H9 (cell line): ENCODE measurements at regions not wholly inside any gene's neighbourhood (a gene's known extent, or its start where the extent isn't known, plus 50 kb on each side); places are given as distances from the start of the nearest gene placed in this dataset.
A peak's percentile ranks its signal among the peaks of the same experiment; 100 is the strongest.

Experiments used
- DNase-seq: peaks from one replicate; pipeline ENCODE4 v3.0.0-alpha.2; 2017
- H2AFZ ChIP-seq: one replicate; pipeline ENCODE4 v1.6.1; 2013; ENCODE audit warnings: mild to moderate bottlenecking, low read length, control low read depth, moderate library complexity
- H2AK5ac ChIP-seq: 2 replicates; pipeline ENCODE4 v1.6.1; 2013; ENCODE audit warnings: low read length, control low read depth, mixed read lengths; ENCODE audit not compliant: insufficient read length
- H2BK120ac ChIP-seq: one replicate; pipeline ENCODE4 v1.6.1; 2013; ENCODE audit warnings: low read depth, mild to moderate bottlenecking, low read length, control low read depth, inconsistent platforms; ENCODE audit not compliant: poor library complexity, severe bottlenecking
- H2BK12ac ChIP-seq: 2 replicates; pipeline ENCODE4 v1.6.1; 2013; ENCODE audit warnings: low read length, control low read depth, mixed read lengths, low read depth; ENCODE audit not compliant: insufficient read length
- H2BK15ac ChIP-seq: 2 replicates; pipeline ENCODE4 v1.6.1; 2013; ENCODE audit warnings: low read depth, low read length, control low read depth
- H2BK20ac ChIP-seq: one replicate; pipeline ENCODE4 v1.6.1; 2013; ENCODE audit warnings: low read depth, mild to moderate bottlenecking, low read length, control low read depth, inconsistent platforms; ENCODE audit not compliant: poor library complexity, severe bottlenecking
- H2BK5ac ChIP-seq: 2 replicates; pipeline ENCODE4 v1.6.1; 2013; ENCODE audit warnings: low read length, control low read depth, mixed read lengths; ENCODE audit not compliant: insufficient read length
- H3K14ac ChIP-seq: 2 replicates; pipeline ENCODE4 v1.6.1; 2013; ENCODE audit warnings: low read length, control low read depth; ENCODE audit not compliant: insufficient read depth
- H3K18ac ChIP-seq: 2 replicates; pipeline ENCODE4 v1.6.1; 2013; ENCODE audit warnings: low read depth, mild to moderate bottlenecking, mixed read lengths, low read length, control low read depth; ENCODE audit not compliant: insufficient read length
- H3K23ac ChIP-seq: 2 replicates; pipeline ENCODE4 v1.6.1; 2013; ENCODE audit warnings: low read length, control low read depth, mixed read lengths, low read depth; ENCODE audit not compliant: insufficient read length
- H3K23me2 ChIP-seq: 2 replicates; pipeline ENCODE4 v1.6.1; 2013; ENCODE audit warnings: low read depth, mild to moderate bottlenecking, mixed read lengths, low read length, control low read depth; ENCODE audit not compliant: insufficient read length, poor library complexity, severe bottlenecking
- H3K27ac ChIP-seq: 2 replicates; pipeline ENCODE4 v1.5.1; 2013; ENCODE audit warnings: low read length, control low read depth, mixed read lengths, low read depth; ENCODE audit not compliant: insufficient read length
- H3K27me3 ChIP-seq: 2 replicates; pipeline ENCODE4 v1.6.1; 2013; ENCODE audit warnings: low read length, control low read depth, inconsistent platforms; ENCODE audit not compliant: insufficient read depth
- H3K4ac ChIP-seq: 2 replicates; pipeline ENCODE4 v1.6.1; 2013; ENCODE audit warnings: low read depth, mild to moderate bottlenecking, control low read depth, inconsistent platforms, low read length, moderate library complexity
- H3K4me1 ChIP-seq: 2 replicates; pipeline ENCODE4 v1.6.1; 2013; ENCODE audit warnings: low read length, control low read depth, inconsistent platforms; ENCODE audit not compliant: insufficient read depth
- H3K4me2 ChIP-seq: 2 replicates; pipeline ENCODE4 v1.6.1; 2013; ENCODE audit warnings: low read length, control low read depth, mixed read lengths; ENCODE audit not compliant: insufficient read length, insufficient read depth
- H3K56ac ChIP-seq: 2 replicates; pipeline ENCODE4 v1.6.1; 2013; ENCODE audit warnings: low read depth, mild to moderate bottlenecking, mixed read lengths, low read length, control low read depth; ENCODE audit not compliant: insufficient read length
- H3K79me1 ChIP-seq: 2 replicates; pipeline ENCODE4 v1.6.1; 2013; ENCODE audit warnings: low read depth, mild to moderate bottlenecking, moderate library complexity, low read length, control low read depth, inconsistent platforms; ENCODE audit not compliant: insufficient read depth, poor library complexity, severe bottlenecking
- H3K79me2 ChIP-seq: 2 replicates; pipeline ENCODE4 v1.6.1; 2013; ENCODE audit warnings: low read length, control low read depth, inconsistent platforms; ENCODE audit not compliant: insufficient read depth
- H3K9ac ChIP-seq: 2 replicates; pipeline ENCODE4 v1.6.1; 2013; ENCODE audit warnings: low read length, control low read depth, mixed read lengths; ENCODE audit not compliant: insufficient read length; ENCODE audit errors: extremely low read depth
- H3K9me3 ChIP-seq: one replicate; pipeline ENCODE4 v1.6.1; 2013; ENCODE audit warnings: low read depth, low read length, inconsistent platforms; ENCODE audit not compliant: control insufficient read depth
- H3T11ph ChIP-seq: one replicate; pipeline ENCODE4 v1.6.1; 2013; ENCODE audit warnings: mild to moderate bottlenecking, low read length, control low read depth, inconsistent platforms
- H4K20me1 ChIP-seq: one replicate; pipeline ENCODE4 v1.6.1; 2013; ENCODE audit not compliant: control insufficient read depth, insufficient read length, insufficient read depth
- H4K5ac ChIP-seq: 2 replicates; pipeline ENCODE4 v1.6.1; 2013; ENCODE audit warnings: low read depth, mild to moderate bottlenecking, mixed read lengths, low read length, control low read depth; ENCODE audit not compliant: insufficient read length
- H4K8ac ChIP-seq: replicated peaks from 2 replicates; pipeline ENCODE4 v1.6.1; 2013; ENCODE audit warnings: low read length, control low read depth, mixed read lengths, low read depth; ENCODE audit not compliant: insufficient read length
- H4K91ac ChIP-seq: 2 replicates; pipeline ENCODE4 v1.6.1; 2013; ENCODE audit warnings: low read depth, mild to moderate bottlenecking, moderate library complexity, mixed read lengths, low read length, control low read depth; ENCODE audit not compliant: insufficient read length
- H3K27ac Mint-ChIP-seq, 3 experiments: 2 replicates in 2 of 3; 3 replicates in 1 of 3; pipeline ENCODE4 v1.8.0; 2020 to 2021; ENCODE audit warnings: mixed read lengths in 3 of 3, mild to moderate bottlenecking in 1 of 3, moderate library complexity in 1 of 3
- H3K27me3 Mint-ChIP-seq: 2 replicates; pipeline ENCODE4 v1.8.0; 2021; ENCODE audit warnings: low read depth, mild to moderate bottlenecking, moderate library complexity, mixed read lengths
- H3K36me3 Mint-ChIP-seq, 3 experiments: 2 replicates in 2 of 3; 3 replicates in 1 of 3; pipeline ENCODE4 v1.8.0; 2020 to 2021; ENCODE audit warnings: low read depth in 3 of 3, mixed read lengths in 3 of 3; ENCODE audit not compliant: insufficient read depth in 1 of 3
- H3K4me1 Mint-ChIP-seq, 2 experiments: 2 replicates each; pipeline ENCODE4 v1.8.0; 2020; ENCODE audit warnings: mixed read lengths in 2 of 2
- H3K4me3 Mint-ChIP-seq, 2 experiments: 2 replicates in 1 of 2; 3 replicates in 1 of 2; pipeline ENCODE4 v1.8.0; 2020 to 2021; ENCODE audit warnings: mild to moderate bottlenecking in 2 of 2, mixed read lengths in 2 of 2, moderate library complexity in 1 of 2
- H3K9me3 Mint-ChIP-seq, 2 experiments: 2 replicates in 1 of 2; 3 replicates in 1 of 2; pipeline ENCODE4 v1.8.0; 2020; ENCODE audit warnings: mild to moderate bottlenecking in 2 of 2, mixed read lengths in 2 of 2, moderate library complexity in 1 of 2
- WGBS: extraction: QIAGEN DNeasy Blood & Tissue Kit; methylation state at CpG from one replicate; pipeline ENCODE4 v1.1.7; 2013; ENCODE audit warnings: missing lambda C conversion rate, low lambda C conversion rate, mixed read lengths; ENCODE audit not compliant: insufficient read length; ENCODE audit errors: extremely low coverage; 5-methylcytosine and 5-hydroxymethylcytosine counted together
- TF ChIP-seq, protein P1 (sequence below): fragments of 200-600 bp; sonication (generic); conservative IDR thresholded peaks from 3 replicates; pipeline ENCODE4 v1.8.0; 2021; ENCODE audit warnings: antibody characterized with exemption, mild to moderate bottlenecking

- Histone ChIP-seq H3K79me1 (no peaks in the 10 kb centered on the region), H3K18ac (no peak overlapping the region), H2BK120ac (no peak overlapping the region), H4K8ac (no peak overlapping the region), H3K79me2 (no peaks in the 10 kb centered on the region), H3T11ph (no peak overlapping the region), H3K4me1 (no peaks in the 10 kb centered on the region), H4K20me1 (no peaks in the 10 kb centered on the region), H2AFZ (no peak overlapping the region), H3K9ac (no peak overlapping the region), H2BK20ac (no peak overlapping the region), H3K27ac (no peak overlapping the region), H2BK15ac (no peak overlapping the region), H2BK12ac (no peak overlapping the region), H3K27me3 (no peaks in the 10 kb centered on the region), H3K56ac (no peak overlapping the region), H3K4me2 (no peak overlapping the region), H3K14ac (no peak overlapping the region), H2AK5ac (no peak overlapping the region), H3K23me2 (no peaks in the 10 kb centered on the region), H4K91ac (no peak overlapping the region), H3K4ac (no peak overlapping the region), H2BK5ac (no peak overlapping the region), H3K9me3 (no peaks in the 10 kb centered on the region), H3K23ac (no peak overlapping the region), H4K5ac (no peak overlapping the region)
- no CpG with 5 or more reads among the region's 10 CpGs for WGBS
- Mint-ChIP-seq H3K27me3 (no peaks in the 10 kb centered on the region; the same call in none of the 2 replicates), H3K4me3 (no peak overlapping the region), H3K27ac (peak overlapping the region in 1 of 3 experiments; percentile 68; a peak in 3 of 7 replicates), H3K4me1 (peaks cover 4 to 5% of the 10 kb centered on the region in 2 experiments), H3K9me3 (no peaks in the 10 kb centered on the region), H3K36me3 (peaks cover 0 to 4% (median 1%) of the 10 kb centered on the region in 3 experiments; a peak in 3 of 7 replicates)
- TF ChIP-seq, protein P1, sequence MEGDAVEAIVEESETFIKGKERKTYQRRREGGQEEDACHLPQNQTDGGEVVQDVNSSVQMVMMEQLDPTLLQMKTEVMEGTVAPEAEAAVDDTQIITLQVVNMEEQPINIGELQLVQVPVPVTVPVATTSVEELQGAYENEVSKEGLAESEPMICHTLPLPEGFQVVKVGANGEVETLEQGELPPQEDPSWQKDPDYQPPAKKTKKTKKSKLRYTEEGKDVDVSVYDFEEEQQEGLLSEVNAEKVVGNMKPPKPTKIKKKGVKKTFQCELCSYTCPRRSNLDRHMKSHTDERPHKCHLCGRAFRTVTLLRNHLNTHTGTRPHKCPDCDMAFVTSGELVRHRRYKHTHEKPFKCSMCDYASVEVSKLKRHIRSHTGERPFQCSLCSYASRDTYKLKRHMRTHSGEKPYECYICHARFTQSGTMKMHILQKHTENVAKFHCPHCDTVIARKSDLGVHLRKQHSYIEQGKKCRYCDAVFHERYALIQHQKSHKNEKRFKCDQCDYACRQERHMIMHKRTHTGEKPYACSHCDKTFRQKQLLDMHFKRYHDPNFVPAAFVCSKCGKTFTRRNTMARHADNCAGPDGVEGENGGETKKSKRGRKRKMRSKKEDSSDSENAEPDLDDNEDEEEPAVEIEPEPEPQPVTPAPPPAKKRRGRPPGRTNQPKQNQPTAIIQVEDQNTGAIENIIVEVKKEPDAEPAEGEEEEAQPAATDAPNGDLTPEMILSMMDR, result no peak
- no peak for DNase-seq
Observed at GRCh38 chr1:58190267-58190988, 356.1 kb downstream of the OMA1 start.
